ENCODE measurements at regions not wholly inside any gene's neighbourhood (a gene's known extent, or its start where the extent isn't known, plus 50 kb on each side); places are given as distances from the start of the nearest gene placed in this dataset.
"Not testable (repeated sequence)": the region's sequence is repeated elsewhere in the genome, so short reads cannot be mapped to it uniquely, and the experiment has no call there.

DNA sequence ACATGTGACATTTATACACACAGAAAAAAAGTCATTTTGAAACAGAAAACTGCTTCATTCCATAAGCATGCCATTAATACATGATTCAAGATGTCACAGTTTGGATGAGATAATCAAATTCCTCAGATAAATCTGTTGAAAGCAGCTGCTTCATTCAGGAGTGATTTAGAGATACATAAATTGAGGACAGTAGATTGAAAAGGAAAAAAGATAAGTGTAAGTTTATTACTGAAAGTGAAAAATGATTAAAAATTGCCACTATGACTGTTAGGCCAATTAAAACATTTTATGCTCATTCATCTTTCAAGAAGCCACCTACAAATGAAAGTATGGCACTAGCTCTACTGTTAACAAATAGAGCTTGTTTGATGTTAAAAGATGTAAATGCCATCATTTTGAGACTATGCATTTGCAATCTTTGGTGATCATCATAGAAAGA, 136.9 kb upstream of the CDK6 start:
- no peak for DNase-seq (ENCODE audit: low read depth, low spot score)

- DNase-seq (ENCODE audit: low read depth, low spot score), result no peak
Observed at GRCh38 chr7:92972441-92972840, 136.1 kb upstream of the CDK6 start.

- no peak for DNase-seq (ENCODE audit: low read depth, low spot score)
Observed at GRCh38 chr7:92969061-92969460, 132.7 kb upstream of the CDK6 start.

GRCh38 chr7:92968502-92968901, 132.1 kb upstream of the CDK6 start:
- no peak for DNase-seq (ENCODE audit: low read depth, low spot score)

DNA sequence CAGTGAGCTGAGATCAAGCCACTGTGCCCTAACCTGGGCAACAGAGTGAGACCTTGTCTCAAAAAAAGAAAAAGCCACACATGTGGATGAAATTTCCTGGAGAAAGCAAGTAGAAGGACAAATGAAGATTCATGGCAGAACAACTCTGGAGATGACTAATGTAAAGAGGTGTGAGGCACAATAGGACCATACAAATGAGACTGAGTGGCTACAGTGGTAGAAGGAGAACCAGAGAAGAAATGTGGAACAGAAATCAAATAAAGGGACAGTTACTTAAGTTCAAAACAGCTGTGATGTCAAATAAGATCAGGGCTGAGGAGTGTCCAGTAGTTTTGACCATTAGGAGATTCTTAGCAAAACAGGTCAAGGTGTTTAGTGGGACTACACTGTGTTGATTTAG, 130.9 kb upstream of the CDK6 start:
- DNase-seq (ENCODE audit: low read depth, low spot score), result no peak

DNA sequence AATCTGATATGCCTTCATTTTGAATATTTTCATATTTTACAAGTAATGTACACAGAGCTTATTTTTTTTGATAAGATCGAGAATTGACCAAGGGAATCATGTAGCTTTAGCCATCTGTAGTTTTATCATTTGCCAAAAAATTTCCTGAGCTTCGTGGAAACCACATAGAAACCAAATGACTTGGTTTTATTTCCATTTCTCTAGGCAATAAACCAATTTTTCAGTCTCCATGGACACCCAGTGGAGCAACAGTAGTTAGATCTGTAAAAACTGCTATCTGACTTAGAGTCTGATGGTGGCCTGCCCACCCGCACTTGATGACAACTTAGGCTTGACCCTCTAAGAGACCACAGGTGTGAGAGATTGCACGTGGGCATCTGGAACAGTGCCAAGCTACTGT, 127.8 kb upstream of the CDK6 start:
- no peak for DNase-seq (ENCODE audit: low read depth, low spot score)

DNA sequence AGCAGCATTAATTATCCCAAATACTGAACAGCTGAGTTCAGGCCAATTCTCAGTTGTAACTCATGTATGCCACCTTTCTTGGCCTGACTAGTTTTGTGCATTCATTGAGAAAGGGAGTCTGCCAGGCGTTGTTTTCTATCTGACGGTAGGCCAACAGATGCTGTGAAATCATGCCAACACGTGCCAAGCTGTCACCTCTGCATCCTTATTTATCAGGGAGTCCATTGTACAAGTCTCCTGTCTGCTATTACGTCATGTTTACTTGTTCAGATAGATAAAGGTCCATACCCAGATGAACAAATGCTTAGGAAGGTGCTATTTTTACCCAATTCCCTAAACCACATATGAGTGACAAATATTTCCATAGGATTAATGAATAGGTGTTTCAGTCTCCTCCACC, 127.2 kb upstream of the CDK6 start:
- DNase-seq (ENCODE audit: low read depth, low spot score), result no peak

DNA sequence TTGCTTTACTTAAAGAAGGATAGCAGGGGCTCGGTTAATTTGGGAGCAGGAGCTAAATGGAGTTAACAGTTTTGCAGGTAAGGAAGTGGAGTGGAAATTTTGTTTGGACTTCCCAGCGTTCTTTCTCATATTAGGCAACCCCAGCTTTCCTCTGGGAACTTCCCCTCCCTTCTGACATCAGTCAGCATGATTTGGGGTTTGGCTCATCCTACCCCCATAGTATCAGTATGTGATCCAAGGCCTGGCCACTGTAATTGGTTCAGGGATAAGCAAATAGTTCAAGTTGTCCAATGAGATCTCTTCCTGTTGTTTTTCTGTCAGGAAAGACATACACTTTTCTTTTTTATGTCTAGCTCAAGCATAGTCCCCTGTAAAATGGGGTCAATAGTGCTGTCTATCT, 125.6 kb upstream of the CDK6 start:
- DNase-seq (ENCODE audit: low read depth, low spot score), result no peak

DNA sequence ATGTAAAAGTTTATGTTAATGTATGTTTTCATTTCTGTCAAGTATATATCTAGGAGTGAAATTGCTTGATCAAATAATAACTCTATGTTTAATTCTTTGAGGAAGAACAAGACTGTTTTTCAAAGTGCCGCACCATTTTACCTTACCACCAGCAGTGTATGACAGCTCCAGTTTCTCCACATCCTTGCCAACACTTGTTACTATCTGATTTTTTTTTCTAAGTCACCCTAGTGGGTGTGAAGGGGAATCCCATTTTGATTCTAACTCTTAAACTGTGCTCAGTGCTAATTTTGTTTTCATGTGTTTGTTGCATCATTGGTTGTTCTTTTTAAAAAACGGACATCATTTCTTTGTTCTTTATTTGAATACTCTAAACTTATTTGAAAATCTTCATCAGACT, 120.2 kb upstream of the CDK6 start:
- DNase-seq (ENCODE audit: low read depth, low spot score), result no peak

GRCh38 chr7:92955081-92955480, 118.7 kb upstream of the CDK6 start:
- DNase-seq (ENCODE audit: low read depth, low spot score), result no peak

GRCh38 chr7:92953657-92954056, 117.3 kb upstream of the CDK6 start:
- DNase-seq (ENCODE audit: low read depth, low spot score), result no peak

GRCh38 chr7:92949748-92950147, 113.4 kb upstream of the CDK6 start:
- no peak for DNase-seq (ENCODE audit: low read depth, low spot score)

DNA sequence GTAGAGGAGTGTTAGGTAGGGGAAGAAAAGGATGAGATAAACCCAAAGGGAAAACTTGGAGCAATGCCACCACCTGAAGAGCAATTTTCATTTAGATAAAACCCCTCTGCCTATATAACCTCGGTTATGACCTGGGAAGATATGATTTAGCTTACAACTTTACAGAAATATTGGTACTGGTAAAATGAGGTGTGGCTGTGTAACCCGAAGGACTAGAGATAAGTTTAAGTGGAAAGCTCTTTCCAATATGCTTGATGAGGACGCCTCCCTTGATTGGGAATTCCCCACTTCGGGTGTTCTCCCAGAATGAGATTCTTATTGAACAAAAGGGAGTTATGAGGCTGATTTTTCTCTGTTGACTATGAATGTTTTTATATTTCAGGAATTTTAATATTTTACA, 109.5 kb upstream of the CDK6 start:
- no peak for DNase-seq (ENCODE audit: low read depth, low spot score)

- no peak for DNase-seq (ENCODE audit: low read depth, low spot score)
Observed at GRCh38 chr7:92944633-92945032, 108.3 kb upstream of the CDK6 start.

GRCh38 chr7:92942706-92943105, 106.3 kb upstream of the CDK6 start:
- not testable (repeated sequence) for DNase-seq (ENCODE audit: low read depth, low spot score)

DNA sequence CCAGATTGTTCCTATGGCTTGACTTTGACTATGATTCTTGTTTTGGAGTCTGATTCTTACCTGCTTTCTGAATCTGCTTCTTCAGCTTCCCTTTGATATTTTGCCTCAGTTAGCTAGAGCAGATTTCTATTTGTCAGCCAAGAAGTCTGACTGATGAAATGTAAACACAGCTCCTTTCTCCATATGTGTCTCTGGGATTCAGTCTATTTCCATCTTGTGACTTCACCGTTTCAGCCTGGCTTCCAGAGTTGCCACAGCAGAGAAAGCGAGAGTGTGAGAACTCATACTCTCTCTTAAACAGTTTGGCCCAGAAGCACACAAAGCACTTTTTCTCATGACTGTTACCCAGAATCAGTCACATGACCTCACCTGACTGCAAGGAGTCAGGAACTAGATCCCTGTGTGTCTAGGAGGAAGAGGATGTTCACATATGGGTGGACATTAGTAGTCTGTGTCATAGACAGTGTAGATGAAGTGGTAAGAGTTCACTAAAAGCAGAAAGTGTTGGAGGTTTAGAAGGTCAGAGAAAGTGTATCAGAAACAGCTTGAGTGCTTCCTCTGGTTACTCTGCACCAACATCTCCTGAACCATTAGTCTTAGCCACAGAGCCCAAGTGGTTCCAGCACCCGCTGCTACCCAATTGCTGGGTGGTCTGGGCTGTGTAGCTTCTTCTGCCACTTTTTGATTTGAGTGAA, 103.4 kb upstream of the CDK6 start:
- DNase-seq (ENCODE audit: low read depth, low spot score), result no peak

DNA sequence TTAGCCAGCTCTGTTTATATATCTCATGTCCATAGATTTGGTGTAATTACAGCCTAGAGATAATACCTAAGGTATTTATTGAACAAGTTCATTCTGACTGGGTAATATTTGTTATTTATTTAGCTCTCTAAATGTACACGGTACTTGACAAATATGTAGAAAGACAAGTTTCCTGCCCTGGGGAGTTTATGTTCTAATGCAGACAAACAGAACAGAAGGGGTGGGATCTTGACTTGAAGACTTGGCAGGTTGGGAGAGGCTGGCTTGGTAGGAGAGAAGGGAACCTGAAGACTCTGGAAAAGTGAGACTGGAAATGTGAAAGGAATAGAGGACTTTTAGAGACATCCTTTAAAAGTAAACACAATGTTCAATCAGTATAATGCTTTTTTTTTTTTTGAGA, 97.7 kb upstream of the CDK6 start:
- no peak for DNase-seq (ENCODE audit: low read depth, low spot score)

DNA sequence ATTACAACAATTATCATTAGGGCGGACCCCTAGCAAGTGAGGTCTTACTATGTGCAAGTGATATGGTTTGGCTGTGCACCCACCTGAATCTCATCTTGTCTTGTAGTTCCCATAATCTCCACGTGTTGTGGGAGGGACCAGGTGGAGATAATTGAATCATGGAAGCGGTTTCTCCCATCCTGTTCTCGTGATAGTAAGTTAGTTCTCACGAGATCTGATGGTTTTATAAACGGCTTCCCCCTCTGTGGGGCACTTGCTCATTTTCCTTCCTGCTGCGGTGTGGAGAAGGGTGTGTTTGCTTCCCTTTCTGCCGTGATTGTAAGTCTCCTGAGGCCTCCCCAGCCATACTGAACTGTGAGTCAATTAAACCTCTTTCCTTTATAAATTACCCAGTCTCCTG, 96.1 kb upstream of the CDK6 start:
- no peak for DNase-seq (ENCODE audit: low read depth, low spot score)

GRCh38 chr7:92930404-92930803, 94.0 kb upstream of the CDK6 start:
- DNase-seq (ENCODE audit: low read depth, low spot score), result no peak

GRCh38 chr7:92926697-92927044, 90.3 kb upstream of the CDK6 start:
- no peak for DNase-seq (ENCODE audit: low read depth, low spot score)

DNA sequence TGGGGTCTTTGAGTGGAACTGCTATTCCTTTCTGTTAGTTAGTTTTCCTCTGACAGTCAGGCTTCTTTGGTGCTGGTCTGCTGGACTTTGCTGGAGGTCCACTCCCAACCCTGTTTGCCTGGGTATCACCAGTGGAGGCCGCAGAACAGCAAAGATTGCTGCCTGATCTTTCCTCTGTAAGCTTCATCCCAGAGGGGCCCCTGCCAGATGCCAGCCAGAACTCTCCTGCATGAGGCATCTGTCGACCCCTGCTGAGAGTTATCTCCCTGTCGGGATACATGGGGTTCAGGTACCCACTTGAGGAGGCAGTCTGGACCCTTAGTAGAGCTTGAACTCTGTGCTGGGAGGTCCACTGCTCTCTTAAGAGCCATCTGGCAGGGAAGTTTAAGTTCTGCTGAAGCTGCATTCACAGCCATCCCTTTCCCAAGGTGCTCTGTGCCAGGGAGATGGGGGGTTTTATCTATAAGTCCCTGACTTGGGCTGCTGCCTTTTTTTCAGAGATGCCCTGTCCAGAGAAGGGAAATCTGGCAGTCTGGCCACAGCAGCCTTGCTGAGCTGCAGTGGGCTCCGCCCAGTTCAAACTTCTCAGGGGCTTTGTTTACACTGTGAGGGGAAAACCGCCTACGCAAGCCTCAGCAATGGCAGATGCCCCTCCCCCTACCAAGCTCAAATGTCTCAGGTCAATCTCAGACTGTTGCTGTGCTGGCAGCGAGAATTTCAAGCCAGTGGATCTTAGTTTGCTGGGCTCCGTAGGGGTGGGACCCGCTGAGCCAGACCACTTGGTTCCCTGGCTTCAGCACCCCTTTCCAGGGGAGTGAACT, 89.7 kb upstream of the CDK6 start:
- DNase-seq (ENCODE audit: low read depth, low spot score), result no peak

- DNase-seq (ENCODE audit: low read depth, low spot score), result no peak
Observed at GRCh38 chr7:92924800-92925199, 88.4 kb upstream of the CDK6 start.

- no peak for DNase-seq (ENCODE audit: low read depth, low spot score)
Observed at GRCh38 chr7:92917230-92917629, 80.9 kb upstream of the CDK6 start.

Measured in activated CD4-positive, CD25-positive, alpha-beta regulatory T cell treated with anti-CD3 and anti-CD28 coated beads, Interleukin-2, amount 50 U/mL, for 16 hours (primary cell).